HepG2 (cell line): ENCODE measurements at regions not wholly inside any gene's neighbourhood (a gene's known extent, or its start where the extent isn't known, plus 50 kb on each side); places are given as distances from the start of the nearest gene placed in this dataset.

Experiments
- ATAC-seq: fragments of 200-7000 bp; cut with Tn5 transposase; 3 replicates; pipeline ENCODE4 v1.9.1; 2020; ENCODE audit warnings: mild to moderate bottlenecking, moderate library complexity
- BruUV-seq: library from RNA; stranded (reverse); fragments of 400-500 nt; replicated peaks from 2 replicates; lab custom pipeline; 2021; lab: Mats Ljungman, UMichigan
- CTCF ChIA-PET: fragments of 300-600 bp; formaldehyde crosslinking; extraction: SDS; loops from one replicate; lab custom pipeline; 2021; ENCODE audit warnings: low total read pairs, inconsistent platforms, low intra/inter-chr PET ratio; lab: Yijun Ruan, JAX
- POLR2A ChIA-PET: fragments of 350-600 bp; sonication (Branson Sonifier 250); formaldehyde crosslinking; loops from one replicate; lab custom pipeline; 2020; ENCODE audit warnings: antibody characterized with exemption, inconsistent platforms; lab: Yijun Ruan, JAX
- DNase-seq: peaks from one replicate; pipeline ENCODE4 v3.0.0-alpha.2; 2015; ENCODE audit warnings: low spot score
- FAIRE-seq: peaks from 3 replicates; lab custom pipeline; 2011; peaks lifted over from hg19 to GRCh38; lab: Jason Lieb, UNC
- H2AFZ ChIP-seq: one replicate; pipeline ENCODE4 v1.6.1; 2011; ENCODE audit warnings: low read length, inconsistent platforms
- H3K27ac ChIP-seq: fragments of 300-600 bp; 3 replicates; pipeline ENCODE4 v1.8.0; 2011; ENCODE audit warnings: mixed run types, mild to moderate bottlenecking, mixed read lengths, low read length, inconsistent platforms; ENCODE audit not compliant: insufficient read depth; ENCODE audit errors: extremely low read length
- H3K27me3 ChIP-seq, 2 experiments: fragments of 200-600 bp in 1 of 2; 2 replicates in 1 of 2; 3 replicates in 1 of 2; pipeline versions ENCODE4 v1.6.0 to v1.8.0; 2011; ENCODE audit warnings: low read length in 2 of 2, mild to moderate bottlenecking in 2 of 2, moderate library complexity in 2 of 2, inconsistent platforms in 1 of 2; ENCODE audit not compliant: insufficient read depth in 2 of 2, control insufficient read depth in 1 of 2
- H3K36me3 ChIP-seq, 2 experiments: fragments of 200-600 bp in 1 of 2; replicated peaks in 1 of 2; 2 replicates in 1 of 2; 3 replicates in 1 of 2; pipeline versions ENCODE4 v1.5.1 to v1.8.0; 2011; ENCODE audit warnings: low read length in 2 of 2, inconsistent platforms in 1 of 2; ENCODE audit not compliant: insufficient read depth in 2 of 2, control insufficient read depth in 1 of 2
- H3K4me1 ChIP-seq: 2 replicates; pipeline ENCODE4 v1.5.1; 2012; ENCODE audit warnings: low read length, inconsistent platforms; ENCODE audit not compliant: insufficient read depth
- H3K4me2 ChIP-seq: 2 replicates; pipeline ENCODE4 v1.6.0; 2011; ENCODE audit warnings: low read depth, low read length, inconsistent platforms
- H3K4me3 ChIP-seq, 3 experiments: fragments of 200-600 bp in 1 of 3; sonication (generic), shearing (Covaris generic) in 1 of 3; replicated peaks in 1 of 3; 2 replicates each; pipeline ENCODE4 v1.5.1; 2011 to 2016; ENCODE audit warnings: low read length in 3 of 3, inconsistent platforms in 2 of 3, low read depth in 2 of 3, mild to moderate bottlenecking in 2 of 3, control low read depth in 1 of 3, mixed read lengths in 1 of 3; ENCODE audit not compliant: insufficient read depth in 1 of 3
- H3K79me2 ChIP-seq: one replicate; pipeline ENCODE4 v1.6.1; 2011; ENCODE audit warnings: low read length, inconsistent platforms; ENCODE audit not compliant: insufficient read depth
- H3K9ac ChIP-seq: 2 replicates; pipeline ENCODE4 v1.6.0; 2011; ENCODE audit warnings: mild to moderate bottlenecking, low read depth, low read length, inconsistent platforms; ENCODE audit not compliant: insufficient read depth
- H3K9me3 ChIP-seq: 2 replicates; pipeline ENCODE4 v1.5.1; 2012; ENCODE audit warnings: mild to moderate bottlenecking, low read length
- H4K20me1 ChIP-seq: 2 replicates; pipeline ENCODE4 v1.6.0; 2011; ENCODE audit warnings: inconsistent platforms, mild to moderate bottlenecking, low read length, moderate library complexity; ENCODE audit not compliant: insufficient read depth
- ATM ChIP-seq: fragments of 450-650 bp; IDR thresholded peaks from 2 replicates; pipeline ENCODE4 v1.7.1; 2017; ENCODE audit warnings: mild to moderate bottlenecking, borderline replicate concordance
- BHLHE40 ChIP-seq: IDR thresholded peaks from 2 replicates; pipeline ENCODE4 v1.6.1; 2011; ENCODE audit warnings: low read length, improper control_type of control experiment
- BRD4 ChIP-seq: sonication (generic); formaldehyde crosslinking; IDR thresholded peaks from 2 replicates; pipeline ENCODE4 v1.4.0; 2020; ENCODE audit warnings: missing genetic modification reagents
- GATAD1 ChIP-seq: IDR thresholded peaks from 2 replicates; pipeline ENCODE4 v1.6.1; 2016; ENCODE audit warnings: missing genetic modification reagents, missing compliant biosample characterization
- KMT2A ChIP-seq: sonication (generic); formaldehyde crosslinking; IDR thresholded peaks from 2 replicates; pipeline ENCODE4 v1.4.0; 2020; ENCODE audit warnings: missing genetic modification reagents
- NR2C2 ChIP-seq: sonication (generic); formaldehyde crosslinking; IDR thresholded peaks from 2 replicates; pipeline ENCODE4 v1.4.0; 2020; ENCODE audit warnings: missing genetic modification reagents, mild to moderate bottlenecking, moderate library complexity, borderline replicate concordance
- ONECUT2 ChIP-seq: sonication (generic); formaldehyde crosslinking; IDR thresholded peaks from 2 replicates; pipeline ENCODE4 v1.4.0; 2020; ENCODE audit warnings: missing genetic modification reagents
- RAD51 ChIP-seq: fragments of 450-650 bp; IDR thresholded peaks from 2 replicates; pipeline ENCODE4 v1.6.1; 2016; ENCODE audit warnings: borderline replicate concordance
- RBAK ChIP-seq: sonication (generic); formaldehyde crosslinking; IDR thresholded peaks from 2 replicates; pipeline ENCODE4 v1.5.1; 2020; ENCODE audit warnings: mild to moderate bottlenecking, missing genetic modification reagents
- ZMYM3 ChIP-seq: sonication (generic); formaldehyde crosslinking; IDR thresholded peaks from 2 replicates; pipeline ENCODE4 v1.5.1; 2020; ENCODE audit warnings: mild to moderate bottlenecking, missing genetic modification reagents
- ZNF280D ChIP-seq: sonication (generic); formaldehyde crosslinking; IDR thresholded peaks from 2 replicates; pipeline ENCODE4 v1.5.1; 2020; ENCODE audit warnings: mild to moderate bottlenecking, missing genetic modification reagents
- ZNF326 ChIP-seq: sonication (generic); formaldehyde crosslinking; IDR thresholded peaks from 2 replicates; pipeline ENCODE4 v1.4.0; 2020; ENCODE audit warnings: missing genetic modification reagents, borderline replicate concordance
- WGBS: methylation state at CpG from one replicate; pipeline ENCODE4 v1.1.6; 2017; ENCODE audit warnings: low lambda C conversion rate; 5-methylcytosine and 5-hydroxymethylcytosine counted together
- in situ Hi-C: cut with HindIII; loops from 2 replicates; pipeline ENCODE4 v1.10.0; 2017; ENCODE audit warnings: low pct_unique_long_range_greater_than_20kb; ENCODE audit not compliant: extremely low pct_ligation_motif_present
- intact Hi-C: fragments of 100-400 bp; cut with micrococcal nuclease; formaldehyde crosslinking; loops from one replicate; pipeline ENCODE4 v1.10.0; 2022; ENCODE audit not compliant: unreplicated experiment
- TF ChIP-seq, protein P1 (sequence below): sonication (generic); formaldehyde crosslinking; IDR thresholded peaks from 2 replicates; pipeline ENCODE4 v1.8.0; 2022; ENCODE audit warnings: missing genetic modification reagents, low read depth, mild to moderate bottlenecking, borderline replicate concordance
- TF ChIP-seq, protein P2 (sequence below): sonication (generic); formaldehyde crosslinking; IDR thresholded peaks from 2 replicates; pipeline ENCODE4 v1.4.0; 2020; ENCODE audit warnings: missing genetic modification reagents, mild to moderate bottlenecking, borderline replicate concordance

DNA sequence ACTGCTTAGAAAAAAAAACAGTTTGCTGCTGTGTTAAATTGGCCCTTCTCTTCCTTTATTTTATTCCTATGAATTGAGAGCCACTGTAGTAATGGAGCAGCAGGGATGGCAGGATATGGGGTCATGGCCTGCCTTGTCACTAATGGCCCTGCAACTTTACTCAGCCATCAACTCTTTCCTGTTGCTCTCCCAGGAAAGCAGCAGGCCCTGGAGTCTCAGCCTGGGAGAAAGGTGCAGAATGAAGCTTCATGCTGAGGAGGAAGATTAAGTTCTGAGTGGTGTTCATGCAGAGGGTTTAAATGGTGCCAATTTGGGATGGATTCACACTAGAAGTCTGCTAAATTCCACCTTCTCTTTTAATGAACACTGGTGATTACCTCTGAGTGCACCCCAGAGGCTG, 285.6 kb downstream of the GPAT3 start:
- ATAC-seq (no peak), DNase-seq (no peak), FAIRE-seq (no peak)
- TF ChIP-seq, protein P1, sequence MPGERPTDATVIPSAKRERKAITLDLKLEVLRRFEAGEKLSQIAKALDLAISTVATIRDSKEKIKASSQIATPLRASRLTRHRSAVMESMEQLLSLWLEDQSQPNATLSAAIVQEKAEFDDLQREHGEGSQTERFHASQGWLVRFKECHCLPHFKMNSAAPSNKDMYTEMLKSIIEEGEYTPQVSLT (CRISPR knock-in tag): no peak
- no peak for TF ChIP-seq ONECUT2 (CRISPR knock-in tag)
- no peak for TF ChIP-seq GATAD1
- TF ChIP-seq BHLHE40: no peak
- TF ChIP-seq RAD51: no peak
- TF ChIP-seq ZNF280D (CRISPR knock-in tag): no peak
- Histone ChIP-seq H3K27ac (no peak overlapping the region), H3K9ac (no peak overlapping the region), H3K27me3 (no peaks in the 10 kb centered on the region), H4K20me1 (no peaks in the 10 kb centered on the region), H3K9me3 (no peaks in the 10 kb centered on the region), H3K36me3 (no peaks in the 10 kb centered on the region), H3K4me3 (no peak overlapping the region), H2AFZ (no peak overlapping the region), H3K4me1 (no peaks in the 10 kb centered on the region), H3K4me2 (no peak overlapping the region), H3K79me2 (no peaks in the 10 kb centered on the region)
- BruUV-seq: no TSS peak
- CTCF ChIA-PET: no interaction called here
- intact Hi-C loops (no loop called here), in situ Hi-C loops (no loop called here)
- POLR2A ChIA-PET: no interaction called here

DNA sequence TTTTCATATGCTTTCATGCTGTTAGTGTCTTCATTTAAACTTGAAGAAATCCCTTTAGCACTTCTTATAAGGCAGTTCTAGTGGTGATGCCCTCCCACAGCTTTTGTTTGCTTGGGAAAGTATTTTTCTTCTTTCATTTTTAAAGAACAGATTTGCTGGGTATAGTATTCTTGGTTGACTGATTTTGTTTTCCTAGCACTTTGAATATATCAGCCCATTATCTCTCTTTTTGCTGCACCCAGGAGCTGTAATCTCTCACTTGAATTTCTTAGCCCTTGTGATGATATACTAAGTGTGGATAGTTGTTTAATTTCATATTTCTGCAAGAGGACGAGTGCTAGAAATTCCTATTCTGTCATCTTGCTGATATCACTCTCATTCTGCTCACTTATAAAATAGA, 283.7 kb downstream of the GPAT3 start:
- Histone ChIP-seq H3K4me3 (no peak overlapping the region), H3K9ac (no peak overlapping the region), H3K27ac (no peak overlapping the region), H3K36me3 (no peaks in the 10 kb centered on the region), H2AFZ (no peak overlapping the region), H3K9me3 (no peaks in the 10 kb centered on the region), H3K79me2 (no peaks in the 10 kb centered on the region), H3K27me3 (no peaks in the 10 kb centered on the region), H3K4me1 (no peaks in the 10 kb centered on the region), H3K4me2 (no peak overlapping the region), H4K20me1 (no peaks in the 10 kb centered on the region)
- intact Hi-C loops: no loop called here
- FAIRE-seq (no peak), ATAC-seq (no peak), DNase-seq (no peak)
- BruUV-seq: no TSS peak
- CTCF ChIA-PET: no interaction called here
- 0% methylated on average over 1 of the region's 1 CpG for WGBS
- POLR2A ChIA-PET: no interaction called here
- in situ Hi-C loops: no loop called here
- TF ChIP-seq ZNF326 (CRISPR knock-in tag) (no peak), RBAK (no peak), BRD4 (CRISPR knock-in tag) (no peak), NR2C2 (CRISPR knock-in tag) (no peak), ZMYM3 (CRISPR knock-in tag) (no peak), KMT2A (CRISPR knock-in tag) (no peak), ATM (no peak)
- TF ChIP-seq, protein P2, sequence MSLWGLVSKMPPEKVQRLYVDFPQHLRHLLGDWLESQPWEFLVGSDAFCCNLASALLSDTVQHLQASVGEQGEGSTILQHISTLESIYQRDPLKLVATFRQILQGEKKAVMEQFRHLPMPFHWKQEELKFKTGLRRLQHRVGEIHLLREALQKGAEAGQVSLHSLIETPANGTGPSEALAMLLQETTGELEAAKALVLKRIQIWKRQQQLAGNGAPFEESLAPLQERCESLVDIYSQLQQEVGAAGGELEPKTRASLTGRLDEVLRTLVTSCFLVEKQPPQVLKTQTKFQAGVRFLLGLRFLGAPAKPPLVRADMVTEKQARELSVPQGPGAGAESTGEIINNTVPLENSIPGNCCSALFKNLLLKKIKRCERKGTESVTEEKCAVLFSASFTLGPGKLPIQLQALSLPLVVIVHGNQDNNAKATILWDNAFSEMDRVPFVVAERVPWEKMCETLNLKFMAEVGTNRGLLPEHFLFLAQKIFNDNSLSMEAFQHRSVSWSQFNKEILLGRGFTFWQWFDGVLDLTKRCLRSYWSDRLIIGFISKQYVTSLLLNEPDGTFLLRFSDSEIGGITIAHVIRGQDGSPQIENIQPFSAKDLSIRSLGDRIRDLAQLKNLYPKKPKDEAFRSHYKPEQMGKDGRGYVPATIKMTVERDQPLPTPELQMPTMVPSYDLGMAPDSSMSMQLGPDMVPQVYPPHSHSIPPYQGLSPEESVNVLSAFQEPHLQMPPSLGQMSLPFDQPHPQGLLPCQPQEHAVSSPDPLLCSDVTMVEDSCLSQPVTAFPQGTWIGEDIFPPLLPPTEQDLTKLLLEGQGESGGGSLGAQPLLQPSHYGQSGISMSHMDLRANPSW (CRISPR knock-in tag): no peak
